HepG2 (cell line): ENCODE measurements at regions not wholly inside any gene's neighbourhood (a gene's known extent, or its start where the extent isn't known, plus 50 kb on each side); places are given as distances from the start of the nearest gene placed in this dataset.

Experiments used
- CTCF ChIP-seq: sonication (generic); formaldehyde crosslinking; IDR thresholded peaks from 2 replicates; pipeline ENCODE4 v1.5.0; 2020; ENCODE audit warnings: mild to moderate bottlenecking, missing genetic modification reagents, moderate library complexity
- DNMT1 ChIP-seq: sonication (generic); formaldehyde crosslinking; IDR thresholded peaks from 2 replicates; pipeline ENCODE4 v1.5.1; 2020; ENCODE audit warnings: mild to moderate bottlenecking, missing genetic modification reagents
- POLR2AphosphoS5 ChIP-seq: IDR thresholded peaks from 2 replicates; pipeline ENCODE4 v1.6.1; 2012; ENCODE audit warnings: low read depth, low read length
- RBAK ChIP-seq: sonication (generic); formaldehyde crosslinking; IDR thresholded peaks from 2 replicates; pipeline ENCODE4 v1.5.1; 2020; ENCODE audit warnings: mild to moderate bottlenecking, missing genetic modification reagents
- TF ChIP-seq, protein P1 (sequence below): sonication (generic); formaldehyde crosslinking; IDR thresholded peaks from 2 replicates; pipeline ENCODE4 v1.4.0; 2020; ENCODE audit warnings: missing genetic modification reagents, mild to moderate bottlenecking, borderline replicate concordance

- TF ChIP-seq, protein P1, sequence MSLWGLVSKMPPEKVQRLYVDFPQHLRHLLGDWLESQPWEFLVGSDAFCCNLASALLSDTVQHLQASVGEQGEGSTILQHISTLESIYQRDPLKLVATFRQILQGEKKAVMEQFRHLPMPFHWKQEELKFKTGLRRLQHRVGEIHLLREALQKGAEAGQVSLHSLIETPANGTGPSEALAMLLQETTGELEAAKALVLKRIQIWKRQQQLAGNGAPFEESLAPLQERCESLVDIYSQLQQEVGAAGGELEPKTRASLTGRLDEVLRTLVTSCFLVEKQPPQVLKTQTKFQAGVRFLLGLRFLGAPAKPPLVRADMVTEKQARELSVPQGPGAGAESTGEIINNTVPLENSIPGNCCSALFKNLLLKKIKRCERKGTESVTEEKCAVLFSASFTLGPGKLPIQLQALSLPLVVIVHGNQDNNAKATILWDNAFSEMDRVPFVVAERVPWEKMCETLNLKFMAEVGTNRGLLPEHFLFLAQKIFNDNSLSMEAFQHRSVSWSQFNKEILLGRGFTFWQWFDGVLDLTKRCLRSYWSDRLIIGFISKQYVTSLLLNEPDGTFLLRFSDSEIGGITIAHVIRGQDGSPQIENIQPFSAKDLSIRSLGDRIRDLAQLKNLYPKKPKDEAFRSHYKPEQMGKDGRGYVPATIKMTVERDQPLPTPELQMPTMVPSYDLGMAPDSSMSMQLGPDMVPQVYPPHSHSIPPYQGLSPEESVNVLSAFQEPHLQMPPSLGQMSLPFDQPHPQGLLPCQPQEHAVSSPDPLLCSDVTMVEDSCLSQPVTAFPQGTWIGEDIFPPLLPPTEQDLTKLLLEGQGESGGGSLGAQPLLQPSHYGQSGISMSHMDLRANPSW (CRISPR knock-in tag) = no peak
- TF ChIP-seq RBAK (CRISPR knock-in tag) = no peak
- no peak for TF ChIP-seq DNMT1 (CRISPR knock-in tag)
- no peak for TF ChIP-seq POLR2AphosphoS5
- no peak for TF ChIP-seq CTCF (CRISPR knock-in tag)
Measured at GRCh38 chr22:27571463-27572277, 229.9 kb downstream of the MN1 start.
